Neural cell (in vitro differentiated cells): ENCODE measurements at regions not wholly inside any gene's neighbourhood (a gene's known extent, or its start where the extent isn't known, plus 50 kb on each side); places are given as distances from the start of the nearest gene placed in this dataset.

ENCODE experiments used
- H2AFZ ChIP-seq: fragments of 200-600, 300-800 bp; sonication (generic), shearing (Covaris generic); 2 replicates; pipeline ENCODE4 v1.6.0; 2014; ENCODE audit warnings: low read depth, mild to moderate bottlenecking, antibody characterized with exemption, low read length, moderate library complexity
- H3F3A ChIP-seq: fragments of 200-600 bp; shearing (Covaris generic); 2 replicates; pipeline ENCODE4 v1.6.1; 2016; ENCODE audit warnings: mild to moderate bottlenecking, moderate library complexity, mixed read lengths, antibody characterized with exemption, low read length; ENCODE audit not compliant: insufficient read depth, poor library complexity, severe bottlenecking
- H3K27ac ChIP-seq: fragments of 200-600, 300-800 bp; sonication (generic), shearing (Covaris generic); 2 replicates; pipeline ENCODE4 v1.5.1; 2014; ENCODE audit warnings: mild to moderate bottlenecking, low read length, moderate library complexity
- H3K27me3 ChIP-seq: fragments of 300-800, 200-600 bp; sonication (generic), shearing (Covaris generic); 2 replicates; pipeline ENCODE4 v1.6.0; 2014; ENCODE audit warnings: mild to moderate bottlenecking, low read depth, low read length, moderate library complexity; ENCODE audit not compliant: insufficient read depth
- H3K36me3 ChIP-seq: fragments of 300-800, 200-600 bp; sonication (generic), shearing (Covaris generic); 2 replicates; pipeline ENCODE4 v1.5.1; 2014; ENCODE audit warnings: mild to moderate bottlenecking, antibody characterized with exemption, low read length, moderate library complexity; ENCODE audit not compliant: insufficient read depth
- H3K4me2 ChIP-seq: fragments of 300-800, 200-600 bp; sonication (generic), shearing (Covaris generic); 2 replicates; pipeline ENCODE4 v1.6.0; 2014; ENCODE audit warnings: mild to moderate bottlenecking, low read length
- H3K4me3 ChIP-seq: fragments of 300-800, 200-600 bp; sonication (generic), shearing (Covaris generic); 2 replicates; pipeline ENCODE4 v1.5.1; 2014; ENCODE audit warnings: mild to moderate bottlenecking, low read length, moderate library complexity
- H3K79me2 ChIP-seq: fragments of 200-600 bp; shearing (Covaris generic); replicated peaks from 2 replicates; pipeline ENCODE4 v1.6.0; 2014; ENCODE audit warnings: mild to moderate bottlenecking, low read length, moderate library complexity; ENCODE audit not compliant: insufficient read depth
- H3K9ac ChIP-seq: fragments of 300-800, 200-600 bp; sonication (generic), shearing (Covaris generic); 2 replicates; pipeline ENCODE4 v1.6.1; 2016; ENCODE audit warnings: mild to moderate bottlenecking, low read length, mixed read lengths
- H3K9me2 ChIP-seq: fragments of 200-600 bp; shearing (Covaris generic); 2 replicates; pipeline ENCODE4 v1.6.1; 2016; ENCODE audit warnings: mild to moderate bottlenecking, low read length, mixed read lengths; ENCODE audit not compliant: insufficient read depth
- H3K9me3 ChIP-seq: fragments of 200-600, 300-800 bp; sonication (generic), shearing (Covaris generic); 2 replicates; pipeline ENCODE4 v1.6.1; 2016; ENCODE audit warnings: mild to moderate bottlenecking, mixed run types, low read length, moderate library complexity, mixed read lengths
- H4K20me1 ChIP-seq: fragments of 200-600 bp; shearing (Covaris generic); 2 replicates; pipeline ENCODE4 v1.6.1; 2016; ENCODE audit warnings: mild to moderate bottlenecking, mixed run types; ENCODE audit not compliant: insufficient read depth
- CTCF ChIP-seq: fragments of 450-650 bp; IDR thresholded peaks from 2 replicates; pipeline ENCODE4 v1.5.1; 2014; ENCODE audit warnings: antibody characterized with exemption, mild to moderate bottlenecking, moderate library complexity; ENCODE audit not compliant: poor library complexity, severe bottlenecking
- EP300 ChIP-seq: fragments of 450-650 bp; conservative IDR thresholded peaks from 2 replicates; pipeline ENCODE4 v1.6.1; 2014; ENCODE audit warnings: antibody characterized with exemption, mild to moderate bottlenecking, moderate library complexity; ENCODE audit not compliant: poor library complexity, severe bottlenecking
- EZH2 ChIP-seq: fragments of 200-600, 300-800 bp; shearing (Covaris generic), sonication (generic); IDR thresholded peaks from 2 replicates; pipeline ENCODE4 v1.6.1; 2014; ENCODE audit warnings: antibody characterized with exemption, low read length, borderline replicate concordance, mild to moderate bottlenecking; ENCODE audit not compliant: insufficient read depth, poor library complexity, severe bottlenecking
- MXI1 ChIP-seq: fragments of 450-650 bp; conservative IDR thresholded peaks from 2 replicates; pipeline ENCODE4 v1.6.1; 2014; ENCODE audit warnings: antibody characterized with exemption, mild to moderate bottlenecking; ENCODE audit not compliant: poor library complexity, severe bottlenecking
- POLR2AphosphoS5 ChIP-seq: IDR thresholded peaks from 2 replicates; pipeline ENCODE4 v1.6.1; 2012
- RAD21 ChIP-seq: fragments of 450-650 bp; conservative IDR thresholded peaks from 2 replicates; pipeline ENCODE4 v1.6.1; 2014; ENCODE audit warnings: antibody characterized with exemption, mild to moderate bottlenecking, moderate library complexity
- REST ChIP-seq: IDR thresholded peaks from 2 replicates; pipeline ENCODE4 v1.6.1; 2012; ENCODE audit warnings: borderline replicate concordance
- SMC3 ChIP-seq: fragments of 450-650 bp; conservative IDR thresholded peaks from 2 replicates; pipeline ENCODE4 v1.6.1; 2014; ENCODE audit warnings: antibody characterized with exemption, mild to moderate bottlenecking, moderate library complexity; ENCODE audit not compliant: poor library complexity
- TAF1 ChIP-seq: IDR thresholded peaks from 2 replicates; pipeline ENCODE4 v1.6.1; 2012; ENCODE audit warnings: low read depth

GRCh38 chr20:58006346-58007316, 221.8 kb downstream of the ANKRD60 start:
- Histone ChIP-seq H3K27ac (no peak overlapping the region), H3K4me3 (no peak overlapping the region), H3K4me2 (no peak overlapping the region), H3K9me3 (no peaks in the 10 kb centered on the region), H2AFZ (no peak overlapping the region), H3K36me3 (no peaks in the 10 kb centered on the region), H3K27me3 (no peaks in the 10 kb centered on the region), H4K20me1 (no peaks in the 10 kb centered on the region), H3K9ac (no peak overlapping the region), H3K79me2 (no peaks in the 10 kb centered on the region), H3K9me2 (no peaks in the 10 kb centered on the region), H3F3A (no peaks in the 10 kb centered on the region)
- TF ChIP-seq EP300, result no peak
- no peak for TF ChIP-seq MXI1
- TF ChIP-seq RAD21, result no peak
- TF ChIP-seq SMC3, result no peak
- no peak for TF ChIP-seq REST
- no peak for TF ChIP-seq TAF1
- TF ChIP-seq POLR2AphosphoS5, result no peak
- no peak for TF ChIP-seq CTCF
- no peak for TF ChIP-seq EZH2

GRCh38 chr20:58005581-58006345, 222.7 kb downstream of the ANKRD60 start:
- no peaks in the 10 kb centered on the region for H3F3A ChIP-seq
- no peak overlapping the region for H3K9ac ChIP-seq
- no peak overlapping the region for H2AFZ ChIP-seq
- TF ChIP-seq RAD21 (no peak), POLR2AphosphoS5 (no peak), TAF1 (no peak), CTCF (no peak), REST (no peak), EP300 (no peak), MXI1 (no peak), SMC3 (no peak)
- no peaks in the 10 kb centered on the region for H4K20me1 ChIP-seq
- H3K27ac ChIP-seq, result no peak overlapping the region
- no peaks in the 10 kb centered on the region for H3K27me3 ChIP-seq
- no peaks in the 10 kb centered on the region for H3K9me2 ChIP-seq
- no peaks in the 10 kb centered on the region for H3K9me3 ChIP-seq
- no peaks in the 10 kb centered on the region for H3K36me3 ChIP-seq
- H3K79me2 ChIP-seq, result no peaks in the 10 kb centered on the region
- H3K4me3 ChIP-seq, result no peak overlapping the region
- H3K4me2 ChIP-seq, result no peak overlapping the region
